OCI-LY3 (cell line): ENCODE measurements at regions not wholly inside any gene's neighbourhood (a gene's known extent, or its start where the extent isn't known, plus 50 kb on each side); places are given as distances from the start of the nearest gene placed in this dataset.

Experiments used
- CTCF ChIP-seq: fragments of 200-600, 300-600 bp; sonication (generic); IDR thresholded peaks from 2 replicates; pipeline ENCODE4 v1.5.1; 2014; ENCODE audit warnings: antibody characterized with exemption, low read length, low read depth
- EZH2phosphoT487 ChIP-seq: fragments of 200-600 bp; shearing (Covaris generic); IDR thresholded peaks from 2 replicates; pipeline ENCODE4 v1.6.1; 2018; ENCODE audit warnings: antibody characterized with exemption, mixed run types, low read depth

- TF ChIP-seq CTCF (no peak), EZH2phosphoT487 (no peak)
Measured at GRCh38 chr3:81974751-81975150, 213.3 kb upstream of the GBE1 start.
